HG02571 (cell line): ENCODE measurements at regions not wholly inside any gene's neighbourhood (a gene's known extent, or its start where the extent isn't known, plus 50 kb on each side); places are given as distances from the start of the nearest gene placed in this dataset.

ENCODE experiments used
- ATAC-seq: cut with Tn5 transposase; IDR thresholded peaks from one replicate; pipeline ENCODE4 v1.9.1; 2021; ENCODE audit warnings: mild to moderate bottlenecking, moderate library complexity; ENCODE audit not compliant: unreplicated experiment

DNA sequence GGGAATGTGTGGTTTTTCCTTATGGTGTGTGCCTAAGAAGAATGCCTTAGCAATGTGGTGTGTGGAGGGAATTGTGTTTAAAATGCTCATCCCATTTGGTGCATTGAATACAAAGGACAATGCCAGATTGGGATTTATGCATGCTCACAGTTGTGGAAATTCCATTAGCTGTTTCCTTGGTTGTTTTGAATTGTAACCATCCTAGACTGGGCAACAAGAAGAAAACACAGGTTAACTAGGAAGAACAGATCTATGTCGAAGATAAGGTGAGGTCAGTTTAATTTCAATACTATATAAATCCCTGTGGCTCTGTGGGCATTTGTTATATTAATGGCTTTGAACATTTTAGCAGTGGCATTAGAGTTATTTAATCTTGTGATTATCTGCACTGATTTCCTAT, 266.8 kb downstream of the MAT2B start:
- ATAC-seq: no peak

DNA sequence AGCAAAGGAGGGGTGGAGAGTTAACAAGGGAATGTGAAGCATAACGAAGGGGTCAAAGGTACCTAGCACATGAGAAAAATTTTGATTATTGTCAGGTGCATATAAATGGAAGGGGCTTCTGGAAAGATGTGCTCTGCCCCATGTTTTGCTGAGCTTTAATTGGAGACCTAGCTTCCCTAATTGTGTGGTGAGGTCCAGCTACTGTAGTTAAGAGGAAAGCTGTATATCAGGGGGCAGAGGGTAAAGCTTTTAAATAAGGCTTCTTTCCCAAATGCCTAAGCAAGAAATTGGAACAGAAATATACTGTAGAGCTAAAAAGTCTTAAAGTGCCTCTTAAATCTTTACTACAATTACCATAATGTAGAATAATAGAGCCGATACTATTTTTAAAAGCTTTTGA, 267.2 kb downstream of the MAT2B start:
- no peak for ATAC-seq

DNA sequence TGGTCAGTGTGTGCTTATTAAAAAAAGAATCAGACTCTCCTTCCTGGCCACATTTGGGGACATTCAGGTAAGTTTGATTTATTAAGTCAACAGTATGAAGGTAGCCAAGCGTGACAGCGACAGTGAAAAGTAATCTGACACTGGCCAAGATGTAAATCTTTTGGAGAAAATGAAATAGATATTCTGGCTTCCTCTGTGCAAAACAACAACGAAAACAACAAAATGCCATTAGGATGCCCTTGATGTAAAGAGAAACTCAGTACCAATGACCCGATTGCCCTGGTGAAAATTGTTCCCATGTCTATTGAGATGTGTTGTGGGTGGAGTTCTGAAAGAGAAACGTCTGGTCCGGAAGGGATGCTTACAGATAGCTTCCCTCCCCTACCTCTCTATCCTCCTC, 267.8 kb downstream of the MAT2B start:
- no peak for ATAC-seq

DNA sequence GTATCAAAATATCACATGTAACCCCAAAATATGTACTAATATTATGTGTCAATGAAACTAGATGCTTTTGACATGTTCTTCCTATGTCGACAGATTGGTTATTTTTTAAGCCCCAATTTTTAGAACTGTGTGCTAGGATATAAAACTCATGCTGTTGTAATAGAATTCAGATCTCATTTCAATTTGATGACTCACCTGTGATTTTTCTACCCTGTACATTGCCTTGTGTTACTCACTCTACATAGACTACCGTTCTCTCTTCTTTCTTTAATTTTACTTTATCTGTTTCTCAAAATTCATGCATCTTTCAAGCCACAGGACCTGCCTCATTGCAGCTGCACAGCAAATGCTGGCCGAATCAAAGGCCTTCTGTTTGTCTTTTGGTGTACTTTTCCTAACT, 284.5 kb downstream of the MAT2B start:
- ATAC-seq: no peak

DNA sequence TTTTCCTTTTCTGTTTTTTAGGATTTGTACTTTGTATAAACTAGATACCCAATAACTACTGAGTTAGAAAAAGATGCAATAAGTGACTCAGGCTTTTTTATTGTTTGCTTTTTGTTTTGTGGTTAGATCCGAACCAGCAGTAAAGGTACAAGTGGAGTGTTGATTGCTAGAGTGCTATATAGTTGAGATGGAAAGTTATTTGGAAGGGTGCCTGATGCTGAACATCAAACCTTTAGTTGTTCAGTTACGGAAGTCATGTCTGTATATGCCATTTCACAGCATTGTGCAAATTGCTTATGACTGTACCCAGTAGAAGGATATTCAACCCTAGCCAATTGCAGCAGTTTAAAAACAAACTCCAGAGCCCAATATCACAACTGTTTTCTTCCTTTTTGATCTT, 285.1 kb downstream of the MAT2B start:
- no peak for ATAC-seq

DNA sequence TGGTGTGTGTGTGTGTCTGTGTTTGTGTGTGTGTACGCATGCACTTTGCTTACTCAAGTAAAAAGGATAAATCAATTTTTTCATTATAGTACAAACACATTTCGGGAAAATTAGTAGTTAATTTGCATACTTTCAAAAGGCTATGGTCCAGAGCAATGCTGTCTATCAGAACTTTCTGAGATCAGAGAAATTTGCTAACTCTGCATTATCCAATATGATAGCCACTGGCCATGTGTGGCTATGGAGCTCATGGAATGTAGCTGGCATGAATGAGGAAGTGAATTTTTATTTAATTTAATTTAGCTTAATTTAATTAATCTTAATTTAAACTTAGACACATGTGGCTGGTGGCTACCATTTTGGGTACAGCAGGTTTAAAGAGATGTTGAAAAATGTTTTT, 289.6 kb downstream of the MAT2B start:
- no peak for ATAC-seq

DNA sequence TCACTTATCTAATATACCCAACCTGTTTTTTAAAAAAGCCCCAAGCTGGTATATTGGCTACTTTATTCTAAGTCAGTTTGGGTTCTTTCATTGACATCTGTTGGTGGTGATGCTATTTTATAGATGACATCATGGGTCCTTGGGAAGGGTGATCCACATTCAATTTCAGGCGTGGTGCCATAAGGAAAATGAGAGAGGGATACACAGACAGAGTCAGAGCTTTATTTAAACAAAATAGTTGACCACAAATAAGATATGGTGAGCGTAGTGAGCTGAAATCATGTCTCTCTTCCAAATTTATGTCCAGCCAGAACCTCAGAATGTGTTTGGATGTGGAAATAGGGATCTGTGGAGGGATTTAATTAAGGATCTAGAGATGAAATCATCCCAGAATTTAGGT, 302.4 kb downstream of the MAT2B start:
- ATAC-seq: no peak

DNA sequence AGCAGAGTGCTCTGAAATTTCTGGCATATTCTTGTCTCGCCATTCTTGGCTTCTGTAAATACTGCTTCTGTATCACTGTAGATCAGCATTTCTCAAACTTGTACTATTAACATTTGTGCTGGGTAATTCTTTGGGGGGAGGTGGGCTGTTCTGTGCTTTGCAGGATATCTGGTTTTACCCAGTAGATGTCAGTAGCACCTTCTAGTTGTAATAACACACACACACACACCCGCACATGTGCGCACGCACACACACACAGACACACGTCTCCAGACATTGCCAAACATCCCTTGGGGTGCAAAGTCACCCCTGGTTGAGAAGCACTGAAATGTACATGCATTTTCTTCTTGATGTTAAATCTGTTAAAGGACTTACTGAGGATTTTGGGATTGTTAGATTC, 304.1 kb downstream of the MAT2B start:
- ATAC-seq: no peak

DNA sequence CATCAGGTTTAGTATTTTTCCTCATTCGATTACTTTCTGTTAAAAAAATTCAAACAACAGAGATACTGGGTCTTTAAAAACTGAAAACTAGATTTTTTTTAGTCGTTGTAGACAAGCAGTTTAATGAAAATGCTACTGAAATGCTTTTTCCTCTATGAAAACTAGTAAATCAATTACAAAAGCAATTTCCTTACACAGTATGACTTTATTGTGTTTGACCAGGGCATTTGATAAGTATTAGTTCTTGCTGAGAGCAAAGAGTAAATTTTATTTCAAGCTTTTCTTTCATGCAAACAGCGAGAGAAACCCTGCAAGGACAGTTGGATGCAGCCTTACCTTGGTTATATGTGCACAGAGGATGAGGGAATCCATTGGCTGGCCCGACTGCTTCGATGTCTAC, 308.5 kb downstream of the MAT2B start:
- no peak for ATAC-seq

DNA sequence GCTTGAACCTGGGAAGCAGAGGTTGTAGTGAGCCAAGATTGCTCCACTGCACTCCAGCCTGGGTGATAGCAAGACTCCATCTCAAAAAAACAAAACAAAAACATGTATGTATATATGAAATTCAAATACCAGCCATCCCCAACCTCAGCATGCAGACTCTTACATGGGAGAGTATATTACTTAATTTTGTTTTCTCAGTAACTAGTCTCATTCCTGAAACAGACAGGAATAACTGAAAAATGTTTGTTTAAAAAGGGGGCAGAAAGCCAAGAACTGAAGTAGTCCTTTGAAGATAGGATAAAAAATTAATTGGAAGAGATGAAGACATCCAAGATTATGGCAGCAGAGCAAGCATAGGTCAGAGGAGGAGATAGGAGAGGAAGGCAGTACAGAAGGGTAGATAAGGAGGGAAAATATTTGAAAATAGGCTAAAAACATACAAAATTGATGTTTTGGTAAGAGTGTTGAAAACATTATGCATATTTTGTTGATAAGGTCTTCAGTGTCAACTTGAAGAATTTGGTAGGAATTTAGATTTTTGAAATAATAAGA, 309.9 kb downstream of the MAT2B start:
- ATAC-seq: no peak

DNA sequence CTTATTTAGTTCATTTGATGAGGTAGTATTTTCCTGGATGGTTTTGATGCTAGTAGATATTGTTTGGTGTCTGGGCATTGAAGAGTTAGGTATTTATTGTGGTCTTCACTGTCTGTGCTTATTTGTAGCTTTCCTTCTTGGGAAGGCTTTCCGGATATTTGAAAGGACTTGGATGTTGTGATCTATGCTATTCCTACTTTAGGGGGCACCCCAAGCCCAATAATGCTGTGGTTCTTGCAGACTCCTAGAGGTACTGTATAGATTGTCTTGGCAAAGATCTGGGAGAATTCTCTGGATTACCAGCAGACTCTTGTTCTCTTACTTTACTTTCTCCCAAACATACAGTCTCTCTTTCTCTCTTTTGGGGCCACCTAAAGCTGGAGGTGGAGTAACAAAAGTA, 315.7 kb downstream of the MAT2B start:
- ATAC-seq: no peak

DNA sequence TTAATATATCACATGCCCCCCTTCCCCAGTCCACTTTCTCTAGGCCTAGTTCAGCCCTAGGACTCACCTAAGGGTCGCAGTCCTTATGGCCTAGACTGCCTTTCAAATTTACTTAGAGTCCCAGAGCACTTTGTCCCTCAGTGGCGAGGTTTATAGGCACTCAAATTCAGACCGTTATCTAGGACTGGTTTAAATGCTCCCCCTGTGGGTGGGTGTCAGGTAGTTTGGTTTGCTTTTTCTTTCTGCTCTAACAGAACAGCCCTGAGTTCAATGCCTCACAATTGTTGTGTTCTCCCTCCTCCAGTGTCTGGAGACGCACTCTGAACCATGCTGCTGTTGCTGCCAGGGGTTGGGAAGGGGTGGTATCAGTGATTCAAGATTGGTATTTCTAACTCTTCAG, 317.1 kb downstream of the MAT2B start:
- ATAC-seq: no peak

DNA sequence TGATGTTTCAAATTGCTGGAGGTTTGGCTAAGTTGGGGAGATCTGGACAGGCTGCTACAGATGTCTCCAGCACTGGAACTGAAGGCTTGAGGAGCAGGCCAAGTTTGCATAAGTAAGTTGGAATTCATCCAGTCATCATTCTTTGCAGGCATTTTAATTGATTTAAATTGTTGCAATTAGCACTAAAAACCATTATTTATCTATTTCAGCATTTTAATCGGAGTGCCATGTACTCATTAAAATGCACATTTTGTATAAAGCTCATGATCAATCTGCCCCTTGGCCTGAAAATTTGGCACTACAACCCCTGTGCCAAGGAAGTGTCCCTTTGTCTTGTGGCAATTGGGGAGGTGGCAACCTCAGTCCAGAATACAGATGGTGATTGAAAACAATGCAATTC, 320.2 kb downstream of the MAT2B start:
- ATAC-seq: no peak

DNA sequence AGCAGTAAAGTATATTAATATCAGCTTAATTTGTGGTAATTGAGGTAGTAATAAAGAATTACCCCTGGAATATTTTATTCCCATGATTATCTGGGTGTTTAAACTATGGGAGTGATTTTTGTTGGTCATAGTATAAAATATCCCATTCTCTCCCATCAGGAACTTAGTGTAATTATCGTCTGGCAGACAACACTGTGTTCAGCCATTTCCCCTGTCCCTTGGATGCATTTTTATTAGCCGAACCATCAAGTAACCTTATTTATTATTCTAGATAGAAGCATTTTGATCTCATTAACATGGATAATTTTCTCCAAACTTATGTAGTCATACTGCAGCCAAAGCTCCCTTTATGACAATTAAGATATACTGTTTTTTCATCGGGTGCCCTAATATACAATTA, 320.8 kb downstream of the MAT2B start:
- no peak for ATAC-seq

DNA sequence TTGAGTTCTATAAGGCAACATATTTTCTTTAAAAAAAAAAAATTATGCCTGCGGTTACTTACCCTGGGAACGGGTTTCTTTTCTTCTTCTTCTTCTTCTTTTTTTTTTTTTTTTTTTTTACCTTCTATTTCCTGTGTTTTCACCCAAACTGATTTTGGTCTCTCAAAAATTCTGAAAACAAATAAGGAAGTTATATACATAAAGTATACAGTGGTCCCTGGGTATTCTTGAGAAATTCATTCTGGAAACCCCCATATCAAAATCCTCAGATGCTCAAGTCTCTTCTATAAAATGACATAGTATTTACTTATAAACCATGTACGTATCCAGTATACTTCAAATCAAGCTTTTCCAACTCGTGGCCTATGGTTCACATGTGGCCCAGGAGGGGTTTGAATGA, 326.7 kb downstream of the MAT2B start:
- no peak for ATAC-seq

DNA sequence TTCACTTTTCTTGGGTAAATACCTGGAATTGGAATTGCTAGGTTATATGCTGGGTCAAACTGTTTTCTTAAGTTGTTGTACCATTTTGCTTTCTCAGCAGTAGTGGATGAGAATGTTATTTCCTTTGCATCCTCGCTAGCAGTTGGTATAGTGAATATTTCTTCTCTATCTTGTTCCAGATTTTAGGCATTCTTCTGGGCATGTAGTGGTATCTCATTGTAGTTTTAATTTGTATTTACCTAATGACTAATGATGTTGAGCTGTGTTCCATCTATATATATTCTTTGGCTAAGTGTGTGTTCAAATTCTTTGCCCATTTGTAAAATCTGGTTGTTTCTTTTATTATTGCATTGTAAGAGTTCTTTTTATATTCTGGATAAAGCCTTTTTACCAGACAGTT, 333.3 kb downstream of the MAT2B start:
- no peak for ATAC-seq

DNA sequence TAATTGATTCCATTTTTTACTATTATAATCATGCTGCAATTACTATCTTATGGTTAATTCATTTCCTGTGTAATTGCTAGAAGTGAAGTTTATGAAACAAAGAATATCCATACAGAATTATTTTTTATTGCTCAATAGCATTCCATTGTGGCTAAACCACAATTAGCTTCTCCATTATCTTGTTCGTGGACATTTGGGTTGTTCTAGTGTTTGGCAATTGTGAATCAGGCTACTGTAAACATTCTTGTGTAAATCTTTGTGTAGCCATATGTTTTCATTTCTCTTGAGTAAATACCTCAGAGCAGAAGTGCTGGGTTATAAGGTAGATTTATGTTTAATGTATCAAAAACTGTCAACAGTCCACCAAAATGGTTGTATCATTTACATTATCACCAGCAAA, 341.1 kb downstream of the MAT2B start:
- ATAC-seq: no peak

DNA sequence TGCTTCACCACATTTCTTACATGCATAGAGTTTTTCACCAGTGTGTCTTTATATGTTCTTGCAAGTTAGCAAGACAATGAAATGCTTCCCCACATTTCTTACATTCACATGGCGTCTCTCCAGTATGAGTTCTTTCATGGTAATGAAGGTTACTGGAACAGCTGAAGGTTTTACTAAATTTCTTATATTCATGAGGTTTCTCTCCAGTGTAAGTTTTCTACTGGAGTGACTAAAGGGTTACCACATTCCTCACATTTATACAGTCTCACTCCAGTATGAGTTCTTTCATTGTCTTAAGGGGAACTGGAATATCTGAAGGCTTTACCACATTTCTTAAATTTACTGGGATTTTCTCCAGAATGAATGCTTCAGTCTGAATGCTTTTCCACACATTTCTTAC, 350.3 kb downstream of the MAT2B start:
- ATAC-seq: no peak

DNA sequence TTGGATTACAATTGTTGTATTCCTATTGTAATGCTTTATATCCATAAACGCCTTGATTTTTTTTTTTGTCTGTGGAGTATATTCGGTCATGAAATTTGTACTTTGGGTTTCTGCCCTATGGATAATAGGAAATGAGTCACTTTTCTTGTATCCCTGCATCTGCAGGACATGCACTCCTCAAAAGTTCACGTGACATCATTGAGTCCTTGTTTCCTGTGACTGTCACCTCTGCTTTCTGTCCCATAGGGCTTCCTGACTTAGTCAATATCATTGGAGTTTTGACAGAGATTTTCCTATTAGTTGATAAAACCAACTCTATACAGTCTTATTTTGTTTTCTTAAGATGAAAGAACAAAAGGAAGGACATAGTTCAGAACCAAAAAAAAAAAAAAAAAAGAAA, 356.3 kb downstream of the MAT2B start:
- ATAC-seq: no peak

DNA sequence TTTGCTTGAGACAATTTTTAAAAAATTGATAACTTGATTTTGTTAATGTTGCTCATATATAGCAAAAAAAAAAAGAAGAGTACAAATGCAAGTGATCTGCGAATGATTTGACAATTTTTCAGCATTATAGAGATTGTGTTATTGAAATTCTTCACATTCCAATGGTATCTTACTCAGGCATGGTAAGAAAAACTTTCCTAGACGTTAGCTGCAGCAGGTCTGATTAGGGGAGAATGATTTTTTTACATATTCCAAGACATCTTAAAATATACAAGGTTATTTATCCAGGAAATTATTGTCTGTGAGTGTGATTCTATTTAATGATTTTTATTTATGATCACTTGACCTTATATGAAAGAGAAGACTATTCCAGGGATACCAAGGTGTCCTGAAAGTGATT, 361.9 kb downstream of the MAT2B start:
- no peak for ATAC-seq

DNA sequence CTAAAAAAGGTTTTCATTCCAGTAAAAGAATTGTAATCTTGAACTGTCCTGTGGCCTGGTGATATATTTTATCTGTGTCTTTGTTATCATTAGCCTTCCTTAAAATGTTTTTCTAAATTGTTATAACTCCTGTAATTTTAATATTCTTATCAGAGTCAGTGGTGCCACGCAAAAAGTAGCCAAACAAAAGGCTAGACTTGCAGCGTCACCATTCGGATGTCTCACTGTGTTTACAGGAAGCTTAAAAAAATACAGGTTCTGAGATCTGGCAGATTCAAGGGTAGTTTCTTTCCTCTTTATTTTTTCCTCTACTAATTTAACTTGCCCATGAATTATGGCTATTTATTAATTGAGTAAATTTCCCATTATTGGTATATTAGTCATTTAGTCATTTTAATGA, 362.3 kb downstream of the MAT2B start:
- no peak for ATAC-seq

DNA sequence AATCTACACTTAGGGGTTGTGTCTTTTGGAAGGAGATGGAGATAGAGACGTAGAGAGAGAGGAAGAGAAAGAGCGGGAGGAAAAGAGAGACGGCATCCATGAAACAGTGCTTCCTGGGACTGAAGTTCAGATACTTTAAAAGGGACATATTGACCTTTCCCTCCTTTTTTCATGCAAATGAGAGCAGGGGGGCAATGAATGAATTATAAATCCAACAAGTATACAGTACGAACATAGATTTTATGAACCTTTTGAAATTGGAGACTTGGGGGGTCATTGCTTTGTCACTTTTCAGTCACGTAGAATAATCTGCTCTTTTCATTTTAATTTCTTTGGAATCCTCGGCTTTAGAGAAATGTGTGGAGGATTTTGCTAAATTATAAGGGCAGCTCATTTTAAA, 364.2 kb downstream of the MAT2B start:
- ATAC-seq: no peak

DNA sequence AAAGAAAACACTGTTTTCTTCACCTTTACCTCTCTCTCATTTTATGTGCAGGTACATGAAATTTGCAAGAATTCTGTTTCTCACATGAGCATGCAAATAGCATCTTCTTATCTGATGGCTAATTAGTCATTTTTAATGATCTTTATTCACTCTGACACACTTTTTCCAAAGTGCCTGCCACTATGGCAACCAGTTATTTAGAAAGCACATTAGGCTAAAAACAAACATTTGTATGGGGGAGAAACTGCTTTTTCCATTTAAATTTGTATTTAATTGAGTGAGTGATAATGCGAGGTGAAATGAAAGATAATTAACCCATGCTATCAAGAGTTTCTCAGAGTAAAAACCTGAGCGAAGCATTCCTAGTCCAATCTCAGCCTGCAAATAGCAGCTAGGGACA, 365.0 kb downstream of the MAT2B start:
- no peak for ATAC-seq

DNA sequence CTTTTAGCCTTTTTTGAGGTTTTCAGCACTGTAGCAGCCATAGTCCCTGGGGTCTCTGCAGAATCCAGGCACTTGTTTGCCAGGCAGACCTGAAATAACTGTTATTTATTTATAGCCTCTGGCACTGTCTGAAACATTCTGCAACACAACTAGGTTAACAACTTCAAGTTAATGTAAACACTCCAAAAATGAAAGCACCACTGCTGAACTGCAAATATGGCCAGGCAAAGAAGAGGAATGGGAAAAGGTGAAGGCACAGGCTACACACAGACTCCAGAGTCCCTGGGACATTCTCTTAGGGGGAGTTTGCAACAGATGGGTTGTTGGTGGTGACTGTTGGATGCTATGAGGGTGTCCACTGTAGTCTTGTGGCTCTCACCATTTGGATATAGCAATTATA, 369.0 kb downstream of the MAT2B start:
- ATAC-seq: no peak
